ENCODE measurements at regions not wholly inside any gene's neighbourhood (a gene's known extent, or its start where the extent isn't known, plus 50 kb on each side); places are given as distances from the start of the nearest gene placed in this dataset.

GRCh38 chr1:10897981-10898728 lies 101.7 kb upstream of the CASZ1 start:
- DNase-seq, result no peak

- DNase-seq, result no peak
These were observed 102.5 kb upstream of the CASZ1 start for GRCh38 chr1:10898921-10899320.

GRCh38 chr1:10899490-10900250 lies 103.2 kb upstream of the CASZ1 start:
- no peak for DNase-seq

GRCh38 chr1:10900251-10900651 lies 103.8 kb upstream of the CASZ1 start:
- DNase-seq, result no peak

- no peak for DNase-seq
These were observed 104.2 kb upstream of the CASZ1 start for GRCh38 chr1:10900691-10901090.

GRCh38 chr1:10901091-10901890 lies 104.8 kb upstream of the CASZ1 start:
- no peak for DNase-seq

GRCh38 chr1:10901891-10902805 lies 105.7 kb upstream of the CASZ1 start:
- DNase-seq, result no peak

GRCh38 chr1:10903421-10903820 lies 107.0 kb upstream of the CASZ1 start:
- DNase-seq, result no peak

- DNase-seq, result no peak
These were observed 107.4 kb upstream of the CASZ1 start for GRCh38 chr1:10903821-10904220.

GRCh38 chr1:10904396-10905358 lies 107.8 kb upstream of the TARDBP start:
- no peak for DNase-seq

GRCh38 chr1:10905841-10906655 lies 106.4 kb upstream of the TARDBP start:
- no peak for DNase-seq

GRCh38 chr1:10906866-10907519 lies 105.5 kb upstream of the TARDBP start:
- no peak for DNase-seq

GRCh38 chr1:10908266-10908665 lies 104.2 kb upstream of the TARDBP start:
- no peak for DNase-seq

- no peak for DNase-seq
These were observed 102.5 kb upstream of the TARDBP start for GRCh38 chr1:10909697-10910680.

GRCh38 chr1:10910681-10911489 lies 101.6 kb upstream of the TARDBP start:
- DNase-seq, result no peak

GRCh38 chr1:10911490-10912166 lies 100.8 kb upstream of the TARDBP start:
- no peak for DNase-seq

- no peak for DNase-seq
These were observed 100.0 kb upstream of the TARDBP start for GRCh38 chr1:10912441-10912840.

Data from NCI-H1694 treated with DMSO at 0.1 percent for 48 hours (cell line).